Left ventricle myocardium inferior (tissue), 1 donor: ENCODE measurements at regions not wholly inside any gene's neighbourhood (a gene's known extent, or its start where the extent isn't known, plus 50 kb on each side); places are given as distances from the start of the nearest gene placed in this dataset.

Experiments used
- DNase-seq: peaks from one replicate; pipeline ENCODE4 v3.0.0-alpha.2; 2020
- H3K27ac ChIP-seq: fragments of 200-600 bp; replicated peaks from 2 replicates; pipeline ENCODE4 v1.8.0; 2021
- H3K27me3 ChIP-seq: fragments of 200-600 bp; 2 replicates; pipeline ENCODE4 v1.8.0; 2021; ENCODE audit warnings: low read depth
- H3K36me3 ChIP-seq: fragments of 200-600 bp; 2 replicates; pipeline ENCODE4 v1.8.0; 2021
- H3K4me1 ChIP-seq: fragments of 200-600 bp; 2 replicates; pipeline ENCODE4 v1.8.0; 2021
- H3K4me3 ChIP-seq: fragments of 200-600 bp; 2 replicates; pipeline ENCODE4 v1.8.0; 2021; ENCODE audit warnings: mild to moderate bottlenecking, moderate library complexity
- H3K9me3 ChIP-seq: fragments of 200-600 bp; replicated peaks from 2 replicates; pipeline ENCODE4 v1.8.0; 2021
- CTCF ChIP-seq: fragments of 200-600 bp; IDR thresholded peaks from 2 replicates; pipeline ENCODE4 v1.8.0; 2021; ENCODE audit warnings: antibody characterized with exemption, mild to moderate bottlenecking, borderline replicate concordance
- intact Hi-C: fragments of 100-400 bp; cut with micrococcal nuclease; formaldehyde crosslinking; loops from one replicate; pipeline ENCODE4 v1.11.0; 2022
- donor health status: DM: no; HTN: yes; CAD: no; lungs with severe emphysema.

DNA sequence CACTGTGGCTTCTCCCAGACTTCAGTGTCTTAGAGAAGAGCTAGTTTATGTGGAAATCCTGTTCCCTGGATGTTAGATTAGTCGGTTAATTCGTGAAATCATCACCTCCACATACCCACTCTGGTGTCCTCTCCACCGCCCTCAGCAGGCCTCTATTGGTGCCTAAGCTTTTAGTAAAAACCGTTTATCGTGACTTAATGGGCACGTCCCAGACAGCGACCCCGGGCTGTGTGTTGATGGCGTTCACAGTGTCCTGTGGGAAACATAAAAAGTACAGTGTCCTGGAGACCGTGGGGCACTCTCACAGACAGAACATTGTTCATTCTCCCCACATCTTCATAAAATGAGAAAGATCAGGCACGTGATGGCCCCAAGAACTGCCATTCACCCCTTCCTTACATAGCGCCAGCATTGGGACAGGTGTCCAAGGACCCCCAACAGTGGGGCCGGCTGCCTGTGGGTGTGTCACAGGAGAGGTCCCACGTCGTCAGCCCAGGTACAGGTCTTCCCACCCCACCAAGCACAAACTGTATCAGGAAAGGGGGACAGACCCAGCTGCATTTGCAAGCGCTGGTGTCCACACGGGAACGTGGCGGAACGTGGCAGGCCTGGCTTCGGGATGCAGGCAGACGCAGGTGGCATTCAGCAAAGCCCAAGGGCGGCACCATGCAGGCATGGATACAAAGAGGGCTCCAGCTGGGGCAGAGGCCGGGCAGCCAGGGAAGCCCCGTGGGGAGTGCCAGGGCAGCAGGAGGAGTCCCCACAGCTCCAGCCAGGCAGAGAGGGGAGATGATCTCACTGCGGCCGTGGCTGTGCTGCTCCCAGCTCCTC, 237.7 kb downstream of the DLL1 start:
- H3K27me3 ChIP-seq = no peaks in the 10 kb centered on the region
- no peaks in the 10 kb centered on the region for H3K9me3 ChIP-seq
- H3K4me1 ChIP-seq = peaks cover 21% of the 10 kb centered on the region
- H3K36me3 ChIP-seq = no peaks in the 10 kb centered on the region
- intact Hi-C loops = no loop called here
- no peak overlapping the region for H3K27ac ChIP-seq
- no peak for TF ChIP-seq CTCF
- no peak overlapping the region for H3K4me3 ChIP-seq
- no peak for DNase-seq

GRCh38 chr6:170051229-170052172, 239.4 kb downstream of the DLL1 start:
- peaks cover 30% of the 10 kb centered on the region for H3K4me1 ChIP-seq
- no peak for DNase-seq
- no peaks in the 10 kb centered on the region for H3K9me3 ChIP-seq
- no peak overlapping the region for H3K4me3 ChIP-seq
- H3K36me3 ChIP-seq = no peaks in the 10 kb centered on the region
- no peaks in the 10 kb centered on the region for H3K27me3 ChIP-seq
- no peak for TF ChIP-seq CTCF
- no peak overlapping the region for H3K27ac ChIP-seq
- intact Hi-C loops = no loop called here

- Histone ChIP-seq H3K4me1 (peaks cover 36% of the 10 kb centered on the region), H3K27ac (peak overlapping the region; percentile 82)
- intact Hi-C loops = no loop called here
Observed at GRCh38 chr6:170050591-170051041, 240.3 kb downstream of the DLL1 start.

GRCh38 chr6:170049641-170050561, 241.0 kb downstream of the DLL1 start:
- peak; percentile 87 for DNase-seq
- Histone ChIP-seq H3K36me3 (no peaks in the 10 kb centered on the region), H3K9me3 (no peaks in the 10 kb centered on the region), H3K27me3 (no peaks in the 10 kb centered on the region), H3K4me1 (peaks cover 37% of the 10 kb centered on the region), H3K27ac (peak overlapping the region; percentile 82), H3K4me3 (no peak overlapping the region)
- TF ChIP-seq CTCF = no peak
- intact Hi-C loops = no loop called here

More at GRCh38 chr6:170050591-170051041, 240.3 kb downstream of the DLL1 start:
- no peaks in the 10 kb centered on the region for H3K36me3 ChIP-seq
- no peak for TF ChIP-seq CTCF
- no peaks in the 10 kb centered on the region for H3K9me3 ChIP-seq
- no peak for DNase-seq
- no peak overlapping the region for H3K4me3 ChIP-seq
- no peaks in the 10 kb centered on the region for H3K27me3 ChIP-seq
